ENCODE measurements at regions not wholly inside any gene's neighbourhood (a gene's known extent, or its start where the extent isn't known, plus 50 kb on each side); places are given as distances from the start of the nearest gene placed in this dataset.

GRCh38 chr1:13990939-13991338 lies 291.0 kb downstream of the PRDM2 start:
- TF ChIP-seq CTCF (conservative IDR thresholded peaks at IDR 0.05 in 1 of 2, IDR thresholded peaks at IDR 0.05 in 1 of 2; ENCODE audit: extremely low read depth in 1 of 2, insufficient read depth in 1 of 2, low read depth in 1 of 2, low read length in 2 of 2) (no peak), EZH2 (IDR thresholded peaks at IDR 0.05; ENCODE audit: borderline replicate concordance, low read length) (no peak)

Data from mammary epithelial cell (primary cell).